Activated CD8-positive, alpha-beta T cell treated with anti-CD3 and anti-CD28 coated beads for 36 hours (primary cell): ENCODE measurements at regions not wholly inside any gene's neighbourhood (a gene's known extent, or its start where the extent isn't known, plus 50 kb on each side); places are given as distances from the start of the nearest gene placed in this dataset.

Experiments used
- ATAC-seq: fragments of 200-7000 bp; cut with Tn5 transposase; one replicate; pipeline ENCODE4 v1.10.0; 2021; ENCODE audit warnings: mild to moderate bottlenecking, moderate library complexity
- CTCF ChIA-PET: fragments of 350-600 bp; sonication (Branson Sonifier 250); formaldehyde crosslinking; loops from one replicate; lab custom pipeline; 2021; ENCODE audit warnings: antibody characterized with exemption; lab: Charles Lee
- POLR2A ChIA-PET: fragments of 350-600 bp; sonication (Branson Sonifier 250); formaldehyde crosslinking; loops from one replicate; lab custom pipeline; 2021; ENCODE audit warnings: antibody characterized with exemption; lab: Charles Lee
- DNase-seq: peaks from one replicate; pipeline ENCODE4 v3.0.0-alpha.2; 2020
- H3K27ac Mint-ChIP-seq: one replicate; pipeline ENCODE4 v1.8.0; 2021; ENCODE audit warnings: mild to moderate bottlenecking, mixed read lengths
- H3K27me3 Mint-ChIP-seq: one replicate; pipeline ENCODE4 v1.8.0; 2021; ENCODE audit warnings: mixed read lengths
- H3K36me3 Mint-ChIP-seq: one replicate; pipeline ENCODE4 v1.8.0; 2021; ENCODE audit warnings: low read depth, mixed read lengths
- H3K4me1 Mint-ChIP-seq: one replicate; pipeline ENCODE4 v1.8.0; 2021; ENCODE audit warnings: low read depth, mixed read lengths
- H3K4me3 Mint-ChIP-seq: one replicate; pipeline ENCODE4 v1.8.0; 2021; ENCODE audit warnings: mild to moderate bottlenecking, moderate library complexity, mixed read lengths
- H3K9me3 Mint-ChIP-seq: one replicate; pipeline ENCODE4 v1.8.0; 2021; ENCODE audit warnings: mixed read lengths
- intact Hi-C: fragments of 100-400 bp; cut with micrococcal nuclease; formaldehyde crosslinking; loops from one replicate; pipeline ENCODE4 v1.10.0; 2022
- TF ChIP-seq, protein P1 (sequence below): fragments of 200-600 bp; IDR thresholded peaks from one replicate; pipeline ENCODE4 v1.8.0; 2022; ENCODE audit warnings: antibody characterized with exemption, mild to moderate bottlenecking

DNA sequence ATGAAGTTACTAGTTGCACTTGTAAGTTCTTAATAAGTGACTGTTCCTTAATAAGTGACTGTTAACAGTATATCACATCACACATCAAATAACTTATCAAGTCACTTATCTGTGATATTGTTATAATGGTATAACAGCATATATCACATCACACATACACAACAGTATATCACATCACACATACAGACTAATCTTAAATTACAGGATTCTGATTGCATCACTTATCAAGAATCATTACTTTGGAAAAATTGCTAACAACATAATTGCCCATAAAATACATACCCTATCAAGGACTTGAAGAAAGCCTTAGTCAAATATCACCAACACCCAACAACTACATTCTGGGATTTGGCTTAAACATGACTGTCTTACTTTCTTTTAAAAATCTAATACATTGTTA, 813.5 kb downstream of the LTN1 start:
- Mint-ChIP-seq H3K36me3 (no peaks in the 10 kb centered on the region), H3K9me3 (peaks cover 8% of the 10 kb centered on the region), H3K4me3 (no peak overlapping the region), H3K27me3 (no peaks in the 10 kb centered on the region), H3K4me1 (no peaks in the 10 kb centered on the region), H3K27ac (no peak overlapping the region)
- POLR2A ChIA-PET, result no interaction called here
- CTCF ChIA-PET, result no interaction called here
- no peak for ATAC-seq
- intact Hi-C loops, result no loop called here
- TF ChIP-seq, protein P1, sequence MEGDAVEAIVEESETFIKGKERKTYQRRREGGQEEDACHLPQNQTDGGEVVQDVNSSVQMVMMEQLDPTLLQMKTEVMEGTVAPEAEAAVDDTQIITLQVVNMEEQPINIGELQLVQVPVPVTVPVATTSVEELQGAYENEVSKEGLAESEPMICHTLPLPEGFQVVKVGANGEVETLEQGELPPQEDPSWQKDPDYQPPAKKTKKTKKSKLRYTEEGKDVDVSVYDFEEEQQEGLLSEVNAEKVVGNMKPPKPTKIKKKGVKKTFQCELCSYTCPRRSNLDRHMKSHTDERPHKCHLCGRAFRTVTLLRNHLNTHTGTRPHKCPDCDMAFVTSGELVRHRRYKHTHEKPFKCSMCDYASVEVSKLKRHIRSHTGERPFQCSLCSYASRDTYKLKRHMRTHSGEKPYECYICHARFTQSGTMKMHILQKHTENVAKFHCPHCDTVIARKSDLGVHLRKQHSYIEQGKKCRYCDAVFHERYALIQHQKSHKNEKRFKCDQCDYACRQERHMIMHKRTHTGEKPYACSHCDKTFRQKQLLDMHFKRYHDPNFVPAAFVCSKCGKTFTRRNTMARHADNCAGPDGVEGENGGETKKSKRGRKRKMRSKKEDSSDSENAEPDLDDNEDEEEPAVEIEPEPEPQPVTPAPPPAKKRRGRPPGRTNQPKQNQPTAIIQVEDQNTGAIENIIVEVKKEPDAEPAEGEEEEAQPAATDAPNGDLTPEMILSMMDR, result no peak
- DNase-seq, result no peak

- TF ChIP-seq, protein P1, result no peak
- ATAC-seq (no peak), DNase-seq (no peak)
- H3K27me3 Mint-ChIP-seq, result no peaks in the 10 kb centered on the region
- no peak overlapping the region for H3K27ac Mint-ChIP-seq
- no peak overlapping the region for H3K4me3 Mint-ChIP-seq
- H3K4me1 Mint-ChIP-seq, result no peaks in the 10 kb centered on the region
- H3K36me3 Mint-ChIP-seq, result no peaks in the 10 kb centered on the region
- intact Hi-C loops, result no loop called here
- ChIA-PET CTCF (no interaction called here), POLR2A (interaction anchor here (0.6 kb wide), 1 partner anchor 95 kb away, joined by 3 read pairs; no protein-coding TSS in a partner anchor)
- peaks cover 3% of the 10 kb centered on the region for H3K9me3 Mint-ChIP-seq
Observed at GRCh38 chr21:28177124-28177523, 815.6 kb downstream of the LTN1 start.

GRCh38 chr21:28174701-28175100, 818.0 kb downstream of the LTN1 start:
- intact Hi-C loops, result no loop called here
- TF ChIP-seq, protein P1, result no peak
- peaks cover 3% of the 10 kb centered on the region for H3K9me3 Mint-ChIP-seq
- ChIA-PET CTCF (no interaction called here), POLR2A (no interaction called here)
- ATAC-seq (no peak), DNase-seq (no peak)
- no peaks in the 10 kb centered on the region for H3K4me1 Mint-ChIP-seq
- no peak overlapping the region for H3K4me3 Mint-ChIP-seq
- H3K36me3 Mint-ChIP-seq, result no peaks in the 10 kb centered on the region
- no peak overlapping the region for H3K27ac Mint-ChIP-seq
- no peaks in the 10 kb centered on the region for H3K27me3 Mint-ChIP-seq

GRCh38 chr21:28174006-28174405, 818.7 kb downstream of the LTN1 start:
- Mint-ChIP-seq H3K27ac (no peak overlapping the region), H3K27me3 (no peaks in the 10 kb centered on the region), H3K4me1 (no peaks in the 10 kb centered on the region), H3K4me3 (no peak overlapping the region), H3K9me3 (peaks cover 2% of the 10 kb centered on the region), H3K36me3 (no peaks in the 10 kb centered on the region)
- ATAC-seq (no peak), DNase-seq (no peak)
- TF ChIP-seq, protein P1, result no peak
- CTCF ChIA-PET, result no interaction called here
- POLR2A ChIA-PET, result no interaction called here
- intact Hi-C loops, result no loop called here

DNA sequence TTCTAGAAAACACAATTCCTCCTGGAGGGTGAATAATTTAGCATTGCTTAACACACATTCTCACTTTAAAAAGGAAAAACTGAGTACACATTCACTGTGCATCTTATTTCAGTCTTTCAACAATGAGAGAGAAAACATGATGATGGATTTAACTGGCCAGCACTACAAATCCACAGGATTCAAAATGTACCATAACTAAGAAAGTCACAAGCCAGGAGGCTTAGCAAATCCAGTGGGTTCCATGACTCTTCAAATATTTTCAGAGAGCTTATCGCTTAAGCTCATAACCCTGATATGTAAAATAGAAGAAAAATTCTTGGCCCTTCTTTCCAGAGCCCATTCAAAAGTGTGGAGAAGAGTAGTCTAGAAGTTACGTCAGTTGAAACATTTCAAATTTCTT, 820.3 kb downstream of the LTN1 start:
- Mint-ChIP-seq H3K27me3 (peaks cover 2% of the 10 kb centered on the region), H3K9me3 (peaks cover 2% of the 10 kb centered on the region), H3K4me1 (no peaks in the 10 kb centered on the region), H3K36me3 (no peaks in the 10 kb centered on the region), H3K27ac (no peak overlapping the region), H3K4me3 (no peak overlapping the region)
- CTCF ChIA-PET, result no interaction called here
- POLR2A ChIA-PET, result no interaction called here
- TF ChIP-seq, protein P1, result no peak
- intact Hi-C loops, result no loop called here
- DNase-seq (no peak), ATAC-seq (no peak)
